Breast epithelium (tissue), 4 donors: ENCODE measurements at regions not wholly inside any gene's neighbourhood (a gene's known extent, or its start where the extent isn't known, plus 50 kb on each side); places are given as distances from the start of the nearest gene placed in this dataset.

ENCODE experiments used
- DNase-seq, 2 donors: peaks; one replicate each; pipeline ENCODE4 v3.0.0-alpha.2; 2019; ENCODE audit warnings: low spot score in 2 of 2
- H3K27ac ChIP-seq, 2 donors: fragments of 200-600 bp; sonication (generic) in 1 of 2; one replicate each; pipeline ENCODE4 v1.5.1; 2016 to 2019; ENCODE audit warnings: mild to moderate bottlenecking in 1 of 2
- H3K27me3 ChIP-seq, 2 donors: fragments of 200-600 bp; sonication (generic) in 1 of 2; one replicate each; pipeline versions ENCODE4 v1.5.1 to v1.6.0; 2017 to 2019; ENCODE audit warnings: control low read depth in 1 of 2, mild to moderate bottlenecking in 1 of 2
- H3K36me3 ChIP-seq: fragments of 200-600 bp; one replicate; pipeline ENCODE4 v1.5.1; 2019
- H3K4me1 ChIP-seq, 2 donors: fragments of 200-600 bp; sonication (generic); one replicate each; pipeline ENCODE4 v1.5.1; 2016 to 2019; ENCODE audit warnings: control low read depth in 1 of 2
- H3K4me3 ChIP-seq, 3 donors: fragments of 200-600 bp; sonication (generic); 1 replicate in 2 of 3; 2 replicates in 1 of 3; pipeline ENCODE4 v1.5.1; 2016 to 2019; ENCODE audit warnings: mild to moderate bottlenecking in 3 of 3, moderate library complexity in 2 of 3
- H3K9me3 ChIP-seq, 2 donors: fragments of 200-600 bp; sonication (generic) in 1 of 2; one replicate each; pipeline ENCODE4 v1.5.1; 2016 to 2019; ENCODE audit warnings: control low read depth in 1 of 2
- CTCF ChIP-seq, 3 donors: fragments of 450-650 bp; IDR thresholded peaks; one replicate each; pipeline ENCODE4 v1.5.1; 2016 to 2017; ENCODE audit warnings: antibody characterized with exemption in 3 of 3, mild to moderate bottlenecking in 3 of 3, moderate library complexity in 3 of 3
- POLR2A ChIP-seq: fragments of 450-650 bp; IDR thresholded peaks from one replicate; pipeline ENCODE4 v1.6.1; 2016; ENCODE audit warnings: antibody characterized with exemption, mild to moderate bottlenecking, moderate library complexity
- POLR2AphosphoS5 ChIP-seq, 3 donors: sonication (generic); formaldehyde crosslinking; IDR thresholded peaks; one replicate each; pipeline ENCODE4 v1.6.1; 2017; ENCODE audit warnings: antibody characterized with exemption in 3 of 3
- intact Hi-C: fragments of 100-400 bp; cut with DNase I; formaldehyde crosslinking; loops from one replicate; pipeline ENCODE4 v1.15.1; 2023; ENCODE audit warnings: low total_unique reads

GRCh38 chr14:40410708-40411107 lies 978.5 kb upstream of the FBXO33 start:
- DNase-seq: no peak
- Histone ChIP-seq H3K4me1 (no peaks in the 10 kb centered on the region), H3K4me3 (no peak overlapping the region), H3K9me3 (peaks cover 7 to 16% of the 10 kb centered on the region in 2 donors), H3K27me3 (no peaks in the 10 kb centered on the region), H3K27ac (no peak overlapping the region), H3K36me3 (no peaks in the 10 kb centered on the region)
- no peak for TF ChIP-seq POLR2AphosphoS5 (IDR thresholded peaks at IDR 0.05)
- TF ChIP-seq POLR2A: no peak
- TF ChIP-seq CTCF (IDR thresholded peaks at IDR 0.05): no peak
- intact Hi-C loops: no loop called here

GRCh38 chr14:40402957-40403356 lies 970.7 kb upstream of the FBXO33 start:
- intact Hi-C loops: no loop called here
- Histone ChIP-seq H3K4me3 (no peak overlapping the region), H3K36me3 (no peaks in the 10 kb centered on the region), H3K9me3 (peaks cover 3 to 9% of the 10 kb centered on the region in 2 donors), H3K27ac (no peak overlapping the region), H3K27me3 (no peaks in the 10 kb centered on the region), H3K4me1 (no peaks in the 10 kb centered on the region)
- DNase-seq: no peak
- TF ChIP-seq POLR2A (no peak), CTCF (IDR thresholded peaks at IDR 0.05) (no peak), POLR2AphosphoS5 (IDR thresholded peaks at IDR 0.05) (no peak)

DNA sequence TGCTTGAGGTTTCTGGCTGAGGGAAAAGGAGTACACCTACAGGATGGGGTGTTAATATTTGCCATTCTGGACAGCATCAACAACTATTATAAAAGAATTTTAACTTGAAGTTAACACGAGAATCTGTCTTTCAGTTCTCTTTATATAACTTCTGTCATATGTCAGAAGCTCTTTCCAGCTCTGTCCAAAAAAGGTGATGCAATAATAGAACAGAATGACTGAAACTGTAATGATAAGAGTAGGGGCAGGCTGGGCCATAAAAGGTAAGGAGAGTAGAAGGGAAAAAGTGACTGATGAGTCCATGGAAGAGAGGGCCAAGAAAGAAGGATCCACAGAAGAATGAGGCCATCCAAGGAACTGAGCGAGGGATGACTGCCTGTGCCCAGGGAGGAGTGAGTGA lies 966.7 kb upstream of the FBXO33 start:
- TF ChIP-seq POLR2A (no peak), CTCF (IDR thresholded peaks at IDR 0.05) (no peak), POLR2AphosphoS5 (IDR thresholded peaks at IDR 0.05) (no peak)
- H3K27me3 ChIP-seq: no peaks in the 10 kb centered on the region
- no peak overlapping the region for H3K4me3 ChIP-seq
- intact Hi-C loops: no loop called here
- H3K9me3 ChIP-seq: no peaks in the 10 kb centered on the region
- no peak for DNase-seq
- no peaks in the 10 kb centered on the region for H3K4me1 ChIP-seq
- no peak overlapping the region for H3K27ac ChIP-seq
- H3K36me3 ChIP-seq: no peaks in the 10 kb centered on the region

DNA sequence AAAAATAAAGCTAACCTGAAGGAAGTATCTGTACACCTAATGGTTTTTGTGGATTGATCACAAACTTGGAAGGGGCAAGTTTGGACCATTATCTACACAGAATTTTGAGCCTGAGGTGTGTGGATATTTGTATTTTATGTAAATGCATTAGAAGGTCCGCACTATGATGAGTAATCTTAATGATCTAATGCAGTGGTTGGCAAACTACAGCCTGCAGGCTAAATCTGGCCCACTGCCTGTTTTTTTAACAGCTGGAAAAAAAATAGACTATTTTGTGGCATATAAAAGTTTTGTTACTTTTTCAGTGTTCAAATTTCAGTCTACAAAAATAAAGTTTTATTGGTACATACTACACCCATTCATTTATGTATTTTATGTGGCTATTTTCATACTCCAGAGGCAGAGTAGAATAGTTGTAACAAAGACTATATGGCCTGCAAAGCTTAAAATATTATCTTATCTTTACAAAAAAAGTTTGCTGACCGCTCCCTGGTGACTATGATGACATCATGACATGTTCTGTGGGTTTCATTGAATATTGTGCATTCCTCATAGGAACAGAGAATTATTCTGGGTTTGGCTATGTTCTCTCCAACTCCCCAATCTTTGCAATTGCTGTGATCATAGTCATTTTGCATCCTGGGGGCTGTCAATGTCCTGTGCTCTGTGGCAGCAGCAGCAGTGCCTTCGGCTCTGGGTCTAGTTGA lies 962.6 kb upstream of the FBXO33 start:
- Histone ChIP-seq H3K9me3 (no peaks in the 10 kb centered on the region), H3K27ac (no peak overlapping the region), H3K4me3 (no peak overlapping the region), H3K27me3 (no peaks in the 10 kb centered on the region), H3K4me1 (no peaks in the 10 kb centered on the region), H3K36me3 (no peaks in the 10 kb centered on the region)
- DNase-seq: no peak
- intact Hi-C loops: no loop called here
- TF ChIP-seq CTCF (IDR thresholded peaks at IDR 0.05) (no peak), POLR2A (no peak), POLR2AphosphoS5 (IDR thresholded peaks at IDR 0.05) (no peak)

DNA sequence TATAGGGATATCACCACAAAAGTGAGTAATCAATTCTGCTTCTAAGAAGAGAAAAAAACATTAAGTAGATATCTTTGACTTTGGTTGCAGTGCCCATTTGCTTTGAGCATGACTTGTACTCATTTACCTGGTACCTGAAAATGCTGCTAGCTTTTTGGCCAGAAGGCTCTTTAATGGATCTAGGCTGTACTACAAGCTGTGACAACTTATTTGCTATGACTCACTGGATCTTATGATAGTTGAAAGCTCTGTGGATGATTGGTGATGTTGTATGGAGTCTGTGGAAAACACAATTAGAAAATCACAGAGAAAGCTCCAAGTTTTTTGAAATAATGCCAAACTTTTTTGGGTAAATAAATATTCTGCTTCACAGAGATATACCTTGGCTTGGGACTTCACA lies 960.9 kb upstream of the FBXO33 start:
- no peaks in the 10 kb centered on the region for H3K9me3 ChIP-seq
- no peak overlapping the region for H3K27ac ChIP-seq
- no peaks in the 10 kb centered on the region for H3K4me1 ChIP-seq
- intact Hi-C loops: no loop called here
- no peak for TF ChIP-seq CTCF (IDR thresholded peaks at IDR 0.05)
- no peaks in the 10 kb centered on the region for H3K36me3 ChIP-seq
- no peak overlapping the region for H3K4me3 ChIP-seq
- DNase-seq: no peak
- H3K27me3 ChIP-seq: no peaks in the 10 kb centered on the region
